Loucy (cell line): ENCODE measurements at regions not wholly inside any gene's neighbourhood (a gene's known extent, or its start where the extent isn't known, plus 50 kb on each side); places are given as distances from the start of the nearest gene placed in this dataset.

Experiments used
- EZH2phosphoT487 ChIP-seq: fragments of 200-600 bp; IDR thresholded peaks from 2 replicates; pipeline ENCODE4 v1.6.1; 2018; ENCODE audit warnings: antibody characterized with exemption, mild to moderate bottlenecking, moderate library complexity, borderline replicate concordance
- TF ChIP-seq, protein P1 (sequence below): fragments of 200-600 bp; sonication (generic); conservative IDR thresholded peaks from 2 replicates; pipeline ENCODE4 v1.5.1; 2014; ENCODE audit warnings: mild to moderate bottlenecking, antibody characterized with exemption, low read length

DNA sequence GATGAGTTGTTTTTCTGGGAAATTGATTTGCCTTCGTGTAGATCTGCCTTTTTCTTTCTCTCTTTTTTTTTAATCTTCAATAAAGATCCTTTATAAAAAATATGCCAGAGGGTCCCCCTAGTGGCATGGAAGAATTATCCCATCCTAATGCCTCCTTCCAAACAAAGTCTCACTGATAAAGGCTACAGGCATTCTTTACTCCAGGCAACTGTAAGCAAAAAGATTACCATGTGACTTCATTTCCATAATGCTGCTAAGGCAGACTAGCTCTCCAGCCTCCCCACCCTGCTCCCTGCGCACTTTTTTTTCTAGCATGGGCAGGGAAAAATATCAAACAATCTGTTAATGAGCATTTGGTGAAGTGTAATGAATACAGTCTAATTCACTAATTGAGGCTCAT, 220.2 kb upstream of the CDH8 start:
- TF ChIP-seq, protein P1, sequence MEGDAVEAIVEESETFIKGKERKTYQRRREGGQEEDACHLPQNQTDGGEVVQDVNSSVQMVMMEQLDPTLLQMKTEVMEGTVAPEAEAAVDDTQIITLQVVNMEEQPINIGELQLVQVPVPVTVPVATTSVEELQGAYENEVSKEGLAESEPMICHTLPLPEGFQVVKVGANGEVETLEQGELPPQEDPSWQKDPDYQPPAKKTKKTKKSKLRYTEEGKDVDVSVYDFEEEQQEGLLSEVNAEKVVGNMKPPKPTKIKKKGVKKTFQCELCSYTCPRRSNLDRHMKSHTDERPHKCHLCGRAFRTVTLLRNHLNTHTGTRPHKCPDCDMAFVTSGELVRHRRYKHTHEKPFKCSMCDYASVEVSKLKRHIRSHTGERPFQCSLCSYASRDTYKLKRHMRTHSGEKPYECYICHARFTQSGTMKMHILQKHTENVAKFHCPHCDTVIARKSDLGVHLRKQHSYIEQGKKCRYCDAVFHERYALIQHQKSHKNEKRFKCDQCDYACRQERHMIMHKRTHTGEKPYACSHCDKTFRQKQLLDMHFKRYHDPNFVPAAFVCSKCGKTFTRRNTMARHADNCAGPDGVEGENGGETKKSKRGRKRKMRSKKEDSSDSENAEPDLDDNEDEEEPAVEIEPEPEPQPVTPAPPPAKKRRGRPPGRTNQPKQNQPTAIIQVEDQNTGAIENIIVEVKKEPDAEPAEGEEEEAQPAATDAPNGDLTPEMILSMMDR = peak; percentile 45
- no peak for TF ChIP-seq EZH2phosphoT487
